GM06990 (cell line): ENCODE measurements at regions not wholly inside any gene's neighbourhood (a gene's known extent, or its start where the extent isn't known, plus 50 kb on each side); places are given as distances from the start of the nearest gene placed in this dataset.

Experiments
- DNase-seq: peaks from one replicate; pipeline ENCODE4 v3.0.0-alpha.2; 2011; ENCODE audit not compliant: insufficient read length; ENCODE audit errors: extremely low read depth
- H3K27me3 ChIP-seq: replicated peaks from 2 replicates; pipeline ENCODE4 v1.6.0; 2011; ENCODE audit warnings: low read length; ENCODE audit not compliant: control insufficient read depth, insufficient read depth
- H3K36me3 ChIP-seq: 2 replicates; pipeline ENCODE4 v1.5.1; 2011; ENCODE audit warnings: low read length; ENCODE audit not compliant: control insufficient read depth, insufficient read depth
- H3K4me3 ChIP-seq: replicated peaks from 2 replicates; pipeline ENCODE4 v1.5.1; 2011; ENCODE audit warnings: low read depth, mild to moderate bottlenecking, control low read depth, low read length
- CTCF ChIP-seq: IDR thresholded peaks from 2 replicates; pipeline ENCODE4 v1.5.1; 2011; ENCODE audit warnings: low read length, control low read depth, mild to moderate bottlenecking, inconsistent platforms; ENCODE audit not compliant: insufficient read depth, poor library complexity, severe bottlenecking

- no peak for TF ChIP-seq CTCF
- Histone ChIP-seq H3K36me3 (no peaks in the 10 kb centered on the region), H3K4me3 (no peak overlapping the region), H3K27me3 (no peaks in the 10 kb centered on the region)
- DNase-seq = no peak
These were observed 494.0 kb upstream of the B3GALT2 start for GRCh38 chr1:193680247-193680923.

GRCh38 chr1:193677874-193678273, 491.5 kb upstream of the B3GALT2 start:
- no peak for TF ChIP-seq CTCF
- Histone ChIP-seq H3K4me3 (no peak overlapping the region), H3K27me3 (no peaks in the 10 kb centered on the region), H3K36me3 (no peaks in the 10 kb centered on the region)
- no peak for DNase-seq

- TF ChIP-seq CTCF = no peak
- DNase-seq = no peak
- H3K27me3 ChIP-seq = no peaks in the 10 kb centered on the region
- no peaks in the 10 kb centered on the region for H3K36me3 ChIP-seq
- no peak overlapping the region for H3K4me3 ChIP-seq
These were observed 490.7 kb upstream of the B3GALT2 start for GRCh38 chr1:193676996-193677549.

- no peaks in the 10 kb centered on the region for H3K27me3 ChIP-seq
- DNase-seq = no peak
- TF ChIP-seq CTCF = no peak
- H3K36me3 ChIP-seq = no peaks in the 10 kb centered on the region
- no peak overlapping the region for H3K4me3 ChIP-seq
These were observed 488.0 kb upstream of the B3GALT2 start for GRCh38 chr1:193674292-193674944.

- no peak for TF ChIP-seq CTCF
- Histone ChIP-seq H3K27me3 (no peaks in the 10 kb centered on the region), H3K36me3 (no peaks in the 10 kb centered on the region), H3K4me3 (no peak overlapping the region)
- DNase-seq = no peak
These were observed 480.2 kb upstream of the B3GALT2 start for GRCh38 chr1:193666485-193667083.
